Liver (tissue), 8 donors: ENCODE measurements at regions not wholly inside any gene's neighbourhood (a gene's known extent, or its start where the extent isn't known, plus 50 kb on each side); places are given as distances from the start of the nearest gene placed in this dataset.

Experiments
- DNase-seq: peaks from one replicate; pipeline ENCODE4 v3.0.0-alpha.2; 2017; ENCODE audit warnings: low spot score
- H3K27ac ChIP-seq, 2 donors: one replicate each; pipeline ENCODE4 v1.7.0; 2013; ENCODE audit warnings: inconsistent platforms in 2 of 2, low read length in 2 of 2, control low read depth in 1 of 2, low read depth in 1 of 2, mild to moderate bottlenecking in 1 of 2
- H3K27me3 ChIP-seq, 4 donors: one replicate each; pipeline versions ENCODE4 v1.6.1 to v1.7.0; 2013; ENCODE audit warnings: low read length in 3 of 4, inconsistent platforms in 1 of 4, mild to moderate bottlenecking in 1 of 4, moderate library complexity in 1 of 4; ENCODE audit not compliant: control insufficient read depth in 4 of 4, insufficient read depth in 4 of 4
- H3K36me3 ChIP-seq, 4 donors: one replicate each; pipeline versions ENCODE4 v1.6.1 to v1.7.0; 2013; ENCODE audit warnings: low read length in 3 of 4, mild to moderate bottlenecking in 3 of 4, low read depth in 1 of 4, moderate library complexity in 1 of 4; ENCODE audit not compliant: control insufficient read depth in 4 of 4, insufficient read depth in 3 of 4
- H3K4me1 ChIP-seq, 4 donors: one replicate each; pipeline versions ENCODE4 v1.6.1 to v1.7.0; 2013; ENCODE audit warnings: low read length in 3 of 4, mild to moderate bottlenecking in 3 of 4, moderate library complexity in 1 of 4; ENCODE audit not compliant: control insufficient read depth in 4 of 4, insufficient read depth in 4 of 4
- H3K4me3 ChIP-seq, 3 donors: one replicate each; pipeline versions ENCODE4 v1.6.1 to v1.7.0; 2013; ENCODE audit warnings: low read length in 3 of 3, control low read depth in 1 of 3, low read depth in 1 of 3, mild to moderate bottlenecking in 1 of 3
- H3K9ac ChIP-seq, 2 donors: one replicate each; pipeline ENCODE4 v1.7.0; 2013; ENCODE audit warnings: low read length in 2 of 2, mild to moderate bottlenecking in 2 of 2, moderate library complexity in 2 of 2, control low read depth in 1 of 2, low read depth in 1 of 2
- H3K9me3 ChIP-seq, 4 donors: one replicate each; pipeline versions ENCODE4 v1.6.1 to v1.7.0; 2013; ENCODE audit warnings: low read length in 3 of 4; ENCODE audit not compliant: control insufficient read depth in 4 of 4
- ATF3 ChIP-seq: IDR thresholded peaks from 2 replicates; pipeline ENCODE4 v1.6.1; 2016; ENCODE audit warnings: antibody characterized with exemption
- CTCF ChIP-seq: fragments of 150-350 bp; IDR thresholded peaks from 2 replicates; pipeline ENCODE4 v1.5.1; 2017; ENCODE audit warnings: improper control_type of control experiment, low read depth, low read length; ENCODE audit not compliant: missing input control
- EGR1 ChIP-seq, 2 donors: IDR thresholded peaks; 2 replicates each; pipeline ENCODE4 v1.6.1; 2016 to 2018; ENCODE audit warnings: antibody characterized with exemption in 2 of 2, low read depth in 2 of 2
- FOXA1 ChIP-seq: IDR thresholded peaks from 2 replicates; pipeline ENCODE4 v1.6.1; 2016; ENCODE audit warnings: antibody characterized with exemption
- FOXA2 ChIP-seq: IDR thresholded peaks from 2 replicates; pipeline ENCODE4 v1.6.1; 2016; ENCODE audit warnings: antibody characterized with exemption
- GABPA ChIP-seq, 2 donors: IDR thresholded peaks in 1 of 2; conservative IDR thresholded peaks in 1 of 2; 2 replicates each; pipeline ENCODE4 v1.6.1; 2016; ENCODE audit warnings: antibody characterized with exemption in 2 of 2, mild to moderate bottlenecking in 1 of 2, moderate library complexity in 1 of 2
- HNF4A ChIP-seq, 2 donors: conservative IDR thresholded peaks; 2 replicates each; pipeline ENCODE4 v1.6.1; 2016; ENCODE audit warnings: antibody characterized with exemption in 2 of 2, mild to moderate bottlenecking in 2 of 2
- HNF4G ChIP-seq: IDR thresholded peaks from 2 replicates; pipeline ENCODE4 v1.6.1; 2016; ENCODE audit warnings: antibody characterized with exemption
- JUND ChIP-seq, 2 donors: IDR thresholded peaks; 2 replicates each; pipeline ENCODE4 v1.6.1; 2016; ENCODE audit warnings: antibody characterized with exemption in 2 of 2
- MAX ChIP-seq: IDR thresholded peaks from 2 replicates; pipeline ENCODE4 v1.6.1; 2016; ENCODE audit warnings: antibody characterized with exemption
- NR2F2 ChIP-seq: IDR thresholded peaks from 2 replicates; pipeline ENCODE4 v1.6.1; 2016; ENCODE audit warnings: antibody characterized with exemption
- RAD21 ChIP-seq, 2 donors: IDR thresholded peaks; 2 replicates each; pipeline ENCODE4 v1.6.1; 2016; ENCODE audit warnings: antibody characterized with exemption in 2 of 2, mild to moderate bottlenecking in 2 of 2
- REST ChIP-seq: IDR thresholded peaks from 2 replicates; pipeline ENCODE4 v1.6.1; 2016; ENCODE audit warnings: antibody characterized with exemption, mild to moderate bottlenecking
- RXRA ChIP-seq, 2 donors: IDR thresholded peaks; 2 replicates each; pipeline ENCODE4 v1.6.1; 2017 to 2018; ENCODE audit warnings: antibody characterized with exemption in 2 of 2, mild to moderate bottlenecking in 1 of 2
- SP1 ChIP-seq: IDR thresholded peaks from 2 replicates; pipeline ENCODE4 v1.6.1; 2018; ENCODE audit warnings: antibody characterized with exemption, mild to moderate bottlenecking
- TAF1 ChIP-seq: conservative IDR thresholded peaks from 2 replicates; pipeline ENCODE4 v1.6.1; 2016; ENCODE audit warnings: antibody characterized with exemption, mild to moderate bottlenecking
- YY1 ChIP-seq: IDR thresholded peaks from 2 replicates; pipeline ENCODE4 v1.6.1; 2016; ENCODE audit warnings: antibody characterized with exemption, mild to moderate bottlenecking
- ZBTB33 ChIP-seq: IDR thresholded peaks from 2 replicates; pipeline ENCODE4 v1.6.1; 2016; ENCODE audit warnings: antibody characterized with exemption
- WGBS: extraction: QIAGEN DNeasy Blood & Tissue Kit; methylation state at CpG from one replicate; pipeline ENCODE4 v1.1.7; 2013; 5-methylcytosine and 5-hydroxymethylcytosine counted together
- donor health status: healthy.
- donor health status: healthy.
- donor health status: healthy.
- donor health status: healthy.
- donor health status: healthy.

- no peak for TF ChIP-seq REST
- TF ChIP-seq FOXA2 = no peak
- no peak for TF ChIP-seq FOXA1
- no peak for TF ChIP-seq EGR1 (IDR thresholded peaks at IDR 0.05; ENCODE audit: low read depth in 2 of 2)
- TF ChIP-seq HNF4G = no peak
- TF ChIP-seq GABPA (IDR thresholded peaks at IDR 0.05 in 1 of 2, conservative IDR thresholded peaks at IDR 0.05 in 1 of 2) = no peak
- no peak for TF ChIP-seq RAD21 (IDR thresholded peaks at IDR 0.05)
Observed at GRCh38 chr15:77556622-77557021, 76.1 kb downstream of the LINGO1 start (continued).

GRCh38 chr15:77555232-77555631, 77.5 kb downstream of the LINGO1 start:
- no peak overlapping the region for H3K4me3 ChIP-seq
- H3K9ac ChIP-seq = no peak overlapping the region
- H3K9me3 ChIP-seq = no peaks in the 10 kb centered on the region
- H3K36me3 ChIP-seq = no peaks in the 10 kb centered on the region
- 92% methylated on average over 8 of the region's 8 CpGs for WGBS
- no peaks in the 10 kb centered on the region for H3K4me1 ChIP-seq
- no peak overlapping the region for H3K27ac ChIP-seq
- TF ChIP-seq CTCF (no peak), MAX (no peak), FOXA2 (no peak), HNF4A (conservative IDR thresholded peaks at IDR 0.05) (no peak), FOXA1 (no peak), ZBTB33 (no peak), HNF4G (no peak), YY1 (no peak), NR2F2 (no peak), REST (no peak), RXRA (IDR thresholded peaks at IDR 0.05) (no peak), TAF1 (no peak), JUND (IDR thresholded peaks at IDR 0.05) (no peak), EGR1 (IDR thresholded peaks at IDR 0.05; ENCODE audit: low read depth in 2 of 2) (no peak), RAD21 (IDR thresholded peaks at IDR 0.05) (no peak), GABPA (IDR thresholded peaks at IDR 0.05 in 1 of 2, conservative IDR thresholded peaks at IDR 0.05 in 1 of 2) (no peak), SP1 (no peak), ATF3 (no peak)
- DNase-seq = no peak
- H3K27me3 ChIP-seq = no peaks in the 10 kb centered on the region
